ENCODE measurements at regions not wholly inside any gene's neighbourhood (a gene's known extent, or its start where the extent isn't known, plus 50 kb on each side); places are given as distances from the start of the nearest gene placed in this dataset.

DNA sequence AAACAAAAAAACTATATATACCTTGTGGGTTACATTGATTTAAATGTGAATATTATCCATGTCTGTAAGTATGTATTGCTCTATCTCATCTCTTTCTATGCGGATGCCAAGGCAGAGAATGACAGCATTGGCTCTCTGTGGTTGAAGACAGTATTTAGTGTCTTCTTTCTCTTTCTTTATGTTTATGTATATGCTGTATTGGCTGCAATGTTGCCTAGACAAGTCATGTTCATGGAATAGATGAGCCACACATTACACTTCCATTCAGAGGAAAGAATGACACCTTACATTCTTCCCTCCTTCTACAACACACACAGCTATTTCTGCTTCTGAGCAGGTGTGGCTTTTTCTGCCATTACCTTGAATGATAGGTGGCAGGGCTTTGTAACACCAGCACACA is 639.4 kb upstream of the MIR17HG start:
- TF ChIP-seq POLR2AphosphoS5 (IDR thresholded peaks at IDR 0.05; ENCODE audit: low read depth) (no peak), EZH2 (IDR thresholded peaks at IDR 0.05; ENCODE audit: low read depth, unreplicated experiment) (no peak), JUNB (IDR thresholded peaks at IDR 0.05; ENCODE audit: unreplicated experiment) (no peak), CREB1 (CRISPR knock-in tag; IDR thresholded peaks at IDR 0.05; ENCODE audit: low read depth) (no peak), ZNF114 (CRISPR knock-in tag; IDR thresholded peaks at IDR 0.05) (no peak), ZNF331 (CRISPR knock-in tag; IDR thresholded peaks at IDR 0.05; ENCODE audit: low read depth) (no peak), EZH2phosphoT487 (IDR thresholded peaks at IDR 0.05; ENCODE audit: unreplicated experiment) (no peak), NANOG (IDR thresholded peaks at IDR 0.05; ENCODE audit: borderline replicate concordance) (no peak)
- TF ChIP-seq, protein P1, sequence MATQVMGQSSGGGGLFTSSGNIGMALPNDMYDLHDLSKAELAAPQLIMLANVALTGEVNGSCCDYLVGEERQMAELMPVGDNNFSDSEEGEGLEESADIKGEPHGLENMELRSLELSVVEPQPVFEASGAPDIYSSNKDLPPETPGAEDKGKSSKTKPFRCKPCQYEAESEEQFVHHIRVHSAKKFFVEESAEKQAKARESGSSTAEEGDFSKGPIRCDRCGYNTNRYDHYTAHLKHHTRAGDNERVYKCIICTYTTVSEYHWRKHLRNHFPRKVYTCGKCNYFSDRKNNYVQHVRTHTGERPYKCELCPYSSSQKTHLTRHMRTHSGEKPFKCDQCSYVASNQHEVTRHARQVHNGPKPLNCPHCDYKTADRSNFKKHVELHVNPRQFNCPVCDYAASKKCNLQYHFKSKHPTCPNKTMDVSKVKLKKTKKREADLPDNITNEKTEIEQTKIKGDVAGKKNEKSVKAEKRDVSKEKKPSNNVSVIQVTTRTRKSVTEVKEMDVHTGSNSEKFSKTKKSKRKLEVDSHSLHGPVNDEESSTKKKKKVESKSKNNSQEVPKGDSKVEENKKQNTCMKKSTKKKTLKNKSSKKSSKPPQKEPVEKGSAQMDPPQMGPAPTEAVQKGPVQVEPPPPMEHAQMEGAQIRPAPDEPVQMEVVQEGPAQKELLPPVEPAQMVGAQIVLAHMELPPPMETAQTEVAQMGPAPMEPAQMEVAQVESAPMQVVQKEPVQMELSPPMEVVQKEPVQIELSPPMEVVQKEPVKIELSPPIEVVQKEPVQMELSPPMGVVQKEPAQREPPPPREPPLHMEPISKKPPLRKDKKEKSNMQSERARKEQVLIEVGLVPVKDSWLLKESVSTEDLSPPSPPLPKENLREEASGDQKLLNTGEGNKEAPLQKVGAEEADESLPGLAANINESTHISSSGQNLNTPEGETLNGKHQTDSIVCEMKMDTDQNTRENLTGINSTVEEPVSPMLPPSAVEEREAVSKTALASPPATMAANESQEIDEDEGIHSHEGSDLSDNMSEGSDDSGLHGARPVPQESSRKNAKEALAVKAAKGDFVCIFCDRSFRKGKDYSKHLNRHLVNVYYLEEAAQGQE (IDR thresholded peaks at IDR 0.05; ENCODE audit: unreplicated experiment) = no peak
- TF ChIP-seq, protein P2, sequence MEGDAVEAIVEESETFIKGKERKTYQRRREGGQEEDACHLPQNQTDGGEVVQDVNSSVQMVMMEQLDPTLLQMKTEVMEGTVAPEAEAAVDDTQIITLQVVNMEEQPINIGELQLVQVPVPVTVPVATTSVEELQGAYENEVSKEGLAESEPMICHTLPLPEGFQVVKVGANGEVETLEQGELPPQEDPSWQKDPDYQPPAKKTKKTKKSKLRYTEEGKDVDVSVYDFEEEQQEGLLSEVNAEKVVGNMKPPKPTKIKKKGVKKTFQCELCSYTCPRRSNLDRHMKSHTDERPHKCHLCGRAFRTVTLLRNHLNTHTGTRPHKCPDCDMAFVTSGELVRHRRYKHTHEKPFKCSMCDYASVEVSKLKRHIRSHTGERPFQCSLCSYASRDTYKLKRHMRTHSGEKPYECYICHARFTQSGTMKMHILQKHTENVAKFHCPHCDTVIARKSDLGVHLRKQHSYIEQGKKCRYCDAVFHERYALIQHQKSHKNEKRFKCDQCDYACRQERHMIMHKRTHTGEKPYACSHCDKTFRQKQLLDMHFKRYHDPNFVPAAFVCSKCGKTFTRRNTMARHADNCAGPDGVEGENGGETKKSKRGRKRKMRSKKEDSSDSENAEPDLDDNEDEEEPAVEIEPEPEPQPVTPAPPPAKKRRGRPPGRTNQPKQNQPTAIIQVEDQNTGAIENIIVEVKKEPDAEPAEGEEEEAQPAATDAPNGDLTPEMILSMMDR (conservative IDR thresholded peaks at IDR 0.05; ENCODE audit: low read depth in 2 of 2) = no peak
- TF ChIP-seq, protein P3, sequence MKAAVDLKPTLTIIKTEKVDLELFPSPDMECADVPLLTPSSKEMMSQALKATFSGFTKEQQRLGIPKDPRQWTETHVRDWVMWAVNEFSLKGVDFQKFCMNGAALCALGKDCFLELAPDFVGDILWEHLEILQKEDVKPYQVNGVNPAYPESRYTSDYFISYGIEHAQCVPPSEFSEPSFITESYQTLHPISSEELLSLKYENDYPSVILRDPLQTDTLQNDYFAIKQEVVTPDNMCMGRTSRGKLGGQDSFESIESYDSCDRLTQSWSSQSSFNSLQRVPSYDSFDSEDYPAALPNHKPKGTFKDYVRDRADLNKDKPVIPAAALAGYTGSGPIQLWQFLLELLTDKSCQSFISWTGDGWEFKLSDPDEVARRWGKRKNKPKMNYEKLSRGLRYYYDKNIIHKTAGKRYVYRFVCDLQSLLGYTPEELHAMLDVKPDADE (IDR thresholded peaks at IDR 0.05) = no peak

Data from GM23338 (cell line).